GM23338 (cell line): ENCODE measurements at regions not wholly inside any gene's neighbourhood (a gene's known extent, or its start where the extent isn't known, plus 50 kb on each side); places are given as distances from the start of the nearest gene placed in this dataset.
"Not testable (repeated sequence)": the region's sequence is repeated elsewhere in the genome, so short reads cannot be mapped to it uniquely, and the experiment has no call there.

Experiments used
- CREB1 ChIP-seq: fragments of 250-450 bp; sonication (Bioruptor Pico); IDR thresholded peaks from 2 replicates; pipeline ENCODE4 v1.5.0; 2020; ENCODE audit warnings: low read depth, mild to moderate bottlenecking, moderate library complexity
- CTCF ChIP-seq, 2 experiments: fragments of 200-600 bp in 1 of 2; sonication (generic) in 1 of 2; conservative IDR thresholded peaks; 2 replicates each; pipeline versions ENCODE4 v1.5.1 to v1.6.1; 2016 to 2017; ENCODE audit warnings: antibody characterized with exemption in 2 of 2, low read depth in 2 of 2, mild to moderate bottlenecking in 2 of 2, moderate library complexity in 1 of 2
- ETS1 ChIP-seq: IDR thresholded peaks from 2 replicates; pipeline ENCODE4 v1.6.1; 2016; ENCODE audit warnings: antibody characterized with exemption
- EZH2 ChIP-seq: fragments of 200-600 bp; sonication (generic); IDR thresholded peaks from one replicate; pipeline ENCODE4 v1.8.0; 2017; ENCODE audit warnings: antibody characterized with exemption, mild to moderate bottlenecking, low read depth; ENCODE audit not compliant: unreplicated experiment
- EZH2phosphoT487 ChIP-seq: fragments of 200-600 bp; sonication (generic); IDR thresholded peaks from one replicate; pipeline ENCODE4 v1.8.1; 2018; ENCODE audit warnings: antibody characterized with exemption; ENCODE audit not compliant: unreplicated experiment
- JUNB ChIP-seq: IDR thresholded peaks from one replicate; pipeline ENCODE4 v1.6.1; 2016; ENCODE audit warnings: antibody characterized with exemption; ENCODE audit not compliant: unreplicated experiment
- NANOG ChIP-seq: IDR thresholded peaks from 2 replicates; pipeline ENCODE4 v1.6.1; 2016; ENCODE audit warnings: antibody characterized with exemption, borderline replicate concordance
- POLR2AphosphoS5 ChIP-seq: IDR thresholded peaks from 2 replicates; pipeline ENCODE4 v1.6.1; 2016; ENCODE audit warnings: antibody characterized with exemption, low read depth
- REST ChIP-seq: IDR thresholded peaks from one replicate; pipeline ENCODE4 v1.6.1; 2018; ENCODE audit warnings: antibody characterized with exemption; ENCODE audit not compliant: unreplicated experiment
- STAT1 ChIP-seq: IDR thresholded peaks from one replicate; pipeline ENCODE4 v1.6.1; 2016; ENCODE audit warnings: antibody characterized with exemption; ENCODE audit not compliant: unreplicated experiment
- ZNF462 ChIP-seq: fragments of 250-450 bp; sonication (Bioruptor Pico); IDR thresholded peaks from 2 replicates; pipeline ENCODE4 v1.5.0; 2020; ENCODE audit warnings: mild to moderate bottlenecking, moderate library complexity

GRCh38 chr5:124103056-124103455 lies 591.1 kb downstream of the CSNK1G3 start:
- not testable (repeated sequence) for TF ChIP-seq EZH2; CREB1 (CRISPR knock-in tag); POLR2AphosphoS5; CTCF (conservative IDR thresholded peaks at IDR 0.05; ENCODE audit: low read depth in 2 of 2); REST; EZH2phosphoT487; STAT1; ETS1; JUNB; NANOG; ZNF462 (CRISPR knock-in tag)
